ENCODE measurements at regions not wholly inside any gene's neighbourhood (a gene's known extent, or its start where the extent isn't known, plus 50 kb on each side); places are given as distances from the start of the nearest gene placed in this dataset.

DNA sequence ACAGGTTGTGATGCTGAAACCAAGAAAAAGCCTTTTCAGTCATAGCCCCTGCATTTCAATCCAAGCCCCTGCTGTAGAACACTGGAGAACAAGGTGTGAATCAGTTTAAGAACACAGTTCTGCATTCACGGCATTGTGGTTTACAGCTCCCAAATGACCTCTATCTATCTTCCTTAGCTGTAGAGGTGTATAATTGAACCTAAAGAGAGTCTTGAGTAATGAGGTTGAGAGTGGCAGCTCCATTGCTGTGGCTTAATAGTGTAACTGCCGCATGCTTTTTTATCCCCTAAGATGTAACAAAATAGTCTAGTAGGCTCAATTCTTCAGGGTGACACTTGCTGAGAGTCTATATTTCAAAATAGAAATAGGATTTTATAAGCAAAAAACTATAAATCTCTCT lies 121.3 kb upstream of the EPHA4 start:
- CTCF ChIA-PET = no interaction called here

More for the DNA sequence above, 121.3 kb upstream of the EPHA4 start:
- no peak overlapping the region for H2BK120ac ChIP-seq (ENCODE audit: low read depth, low read length)
- no peaks in the 10 kb centered on the region for H3K4me1 ChIP-seq (ENCODE audit: control insufficient read depth, insufficient read depth, low read length)
- dilution Hi-C loops (cut with HindIII; ENCODE audit: low sequenced_read_pairs, unreplicated experiment) (no loop called here), intact Hi-C loops (cut with micrococcal nuclease) (no loop called here), in situ Hi-C loops (cut with MboI; ENCODE audit: low sequenced_read_pairs) (no loop called here)
- H3K9ac ChIP-seq (ENCODE audit: low read depth, low read length) = no peak overlapping the region
- H3K27ac ChIP-seq (ENCODE audit: insufficient read depth, low read length) = no peak overlapping the region
- H3K9me1 ChIP-seq (ENCODE audit: insufficient read depth, low read length) = no peaks in the 10 kb centered on the region
- no peak overlapping the region for H2AFZ ChIP-seq (replicated peaks; ENCODE audit: low read length, poor library complexity)
- no peak overlapping the region for H3K18ac ChIP-seq (ENCODE audit: low read depth, low read length)
- TF ChIP-seq MAFK (IDR thresholded peaks at IDR 0.05; ENCODE audit: low read depth, low read length) (no peak), SMC3 (IDR thresholded peaks at IDR 0.05; ENCODE audit: low read depth, low read length) (no peak), MXI1 (IDR thresholded peaks at IDR 0.05; ENCODE audit: borderline replicate concordance, low read depth, low read length) (no peak), RFX5 (IDR thresholded peaks at IDR 0.05; ENCODE audit: low read depth, low read length) (no peak), CEBPB (IDR thresholded peaks at IDR 0.05; ENCODE audit: low read depth, low read length) (no peak), NFE2L2 (IDR thresholded peaks at IDR 0.05; ENCODE audit: low read depth, low read length) (no peak), RCOR1 (IDR thresholded peaks at IDR 0.05; ENCODE audit: insufficient replicate concordance, low read length) (no peak), CHD1 (IDR thresholded peaks at IDR 0.05; ENCODE audit: low read depth, low read length) (no peak), BHLHE40 (IDR thresholded peaks at IDR 0.05; ENCODE audit: low read depth, low read length) (no peak), USF2 (IDR thresholded peaks at IDR 0.05; ENCODE audit: low read depth, low read length) (no peak)
- TF ChIP-seq, protein P1, sequence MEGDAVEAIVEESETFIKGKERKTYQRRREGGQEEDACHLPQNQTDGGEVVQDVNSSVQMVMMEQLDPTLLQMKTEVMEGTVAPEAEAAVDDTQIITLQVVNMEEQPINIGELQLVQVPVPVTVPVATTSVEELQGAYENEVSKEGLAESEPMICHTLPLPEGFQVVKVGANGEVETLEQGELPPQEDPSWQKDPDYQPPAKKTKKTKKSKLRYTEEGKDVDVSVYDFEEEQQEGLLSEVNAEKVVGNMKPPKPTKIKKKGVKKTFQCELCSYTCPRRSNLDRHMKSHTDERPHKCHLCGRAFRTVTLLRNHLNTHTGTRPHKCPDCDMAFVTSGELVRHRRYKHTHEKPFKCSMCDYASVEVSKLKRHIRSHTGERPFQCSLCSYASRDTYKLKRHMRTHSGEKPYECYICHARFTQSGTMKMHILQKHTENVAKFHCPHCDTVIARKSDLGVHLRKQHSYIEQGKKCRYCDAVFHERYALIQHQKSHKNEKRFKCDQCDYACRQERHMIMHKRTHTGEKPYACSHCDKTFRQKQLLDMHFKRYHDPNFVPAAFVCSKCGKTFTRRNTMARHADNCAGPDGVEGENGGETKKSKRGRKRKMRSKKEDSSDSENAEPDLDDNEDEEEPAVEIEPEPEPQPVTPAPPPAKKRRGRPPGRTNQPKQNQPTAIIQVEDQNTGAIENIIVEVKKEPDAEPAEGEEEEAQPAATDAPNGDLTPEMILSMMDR (conservative IDR thresholded peaks at IDR 0.05; ENCODE audit: low read depth, low read length) = no peak
- DNase-seq (no peak), ATAC-seq (ENCODE audit: low read depth) (no peak)
- no peak overlapping the region for H2BK20ac ChIP-seq (ENCODE audit: low read depth, low read length)
- H2AK5ac ChIP-seq (ENCODE audit: low read depth, low read length) = no peak overlapping the region
- POLR2A ChIA-PET (ENCODE audit: unreplicated experiment) = no interaction called here
- H3K23ac ChIP-seq (ENCODE audit: low read depth, low read length) = no peak overlapping the region
- no peak overlapping the region for H4K91ac ChIP-seq (ENCODE audit: insufficient read depth, low read depth, low read length)
- H2BK5ac ChIP-seq (ENCODE audit: low read depth, low read length, poor library complexity, severe bottlenecking) = no peak overlapping the region
- no peak overlapping the region for H2AK9ac ChIP-seq (replicated peaks; ENCODE audit: low read depth, low read length, poor library complexity)
- no peak overlapping the region for H4K5ac ChIP-seq (ENCODE audit: low read depth, low read length)
- no peak overlapping the region for H3K4me3 ChIP-seq (ENCODE audit: insufficient read depth, low read depth, low read length)
- H3K56ac ChIP-seq (ENCODE audit: extremely low read depth, insufficient read depth, low read length) = no peak overlapping the region
- WGBS, 2 experiments (ENCODE audit: extremely low coverage in 2 of 2, insufficient read length in 1 of 2) = no CpG with 5 or more reads among the region's 2 CpGs
- H3K79me1 ChIP-seq (ENCODE audit: low read depth in 1 of 2, low read length in 2 of 2) = no peaks in the 10 kb centered on the region
- 0 out of 2 replicates have a peak, but pooled peaks cover 2% of the 10 kb centered on the region for H3K27me3 ChIP-seq (ENCODE audit: control insufficient read depth, insufficient read depth, low read length)
- no peak overlapping the region for H3K4me2 ChIP-seq (ENCODE audit: low read depth, low read length)
- no peak overlapping the region for H3K4ac ChIP-seq (ENCODE audit: low read depth, low read length)
- no TSS peak for BruUV-seq (replicated peaks)
- no peaks in the 10 kb centered on the region for H3K36me3 ChIP-seq (ENCODE audit: control insufficient read depth, insufficient read depth, low read length)
- H4K20me1 ChIP-seq (ENCODE audit: insufficient read depth, low read length) = no peaks in the 10 kb centered on the region
- H3K14ac ChIP-seq (replicated peaks; ENCODE audit: low read depth, low read length) = no peak overlapping the region
- no peaks in the 10 kb centered on the region for H3K9me3 ChIP-seq (ENCODE audit: control insufficient read depth, insufficient read depth, low read length)
- no peak overlapping the region for H4K8ac ChIP-seq (ENCODE audit: low read depth in 2 of 2, low read length in 2 of 2)
- H2BK15ac ChIP-seq (ENCODE audit: low read depth, low read length) = no peak overlapping the region
